ENCODE measurements at regions not wholly inside any gene's neighbourhood (a gene's known extent, or its start where the extent isn't known, plus 50 kb on each side); places are given as distances from the start of the nearest gene placed in this dataset.

DNA sequence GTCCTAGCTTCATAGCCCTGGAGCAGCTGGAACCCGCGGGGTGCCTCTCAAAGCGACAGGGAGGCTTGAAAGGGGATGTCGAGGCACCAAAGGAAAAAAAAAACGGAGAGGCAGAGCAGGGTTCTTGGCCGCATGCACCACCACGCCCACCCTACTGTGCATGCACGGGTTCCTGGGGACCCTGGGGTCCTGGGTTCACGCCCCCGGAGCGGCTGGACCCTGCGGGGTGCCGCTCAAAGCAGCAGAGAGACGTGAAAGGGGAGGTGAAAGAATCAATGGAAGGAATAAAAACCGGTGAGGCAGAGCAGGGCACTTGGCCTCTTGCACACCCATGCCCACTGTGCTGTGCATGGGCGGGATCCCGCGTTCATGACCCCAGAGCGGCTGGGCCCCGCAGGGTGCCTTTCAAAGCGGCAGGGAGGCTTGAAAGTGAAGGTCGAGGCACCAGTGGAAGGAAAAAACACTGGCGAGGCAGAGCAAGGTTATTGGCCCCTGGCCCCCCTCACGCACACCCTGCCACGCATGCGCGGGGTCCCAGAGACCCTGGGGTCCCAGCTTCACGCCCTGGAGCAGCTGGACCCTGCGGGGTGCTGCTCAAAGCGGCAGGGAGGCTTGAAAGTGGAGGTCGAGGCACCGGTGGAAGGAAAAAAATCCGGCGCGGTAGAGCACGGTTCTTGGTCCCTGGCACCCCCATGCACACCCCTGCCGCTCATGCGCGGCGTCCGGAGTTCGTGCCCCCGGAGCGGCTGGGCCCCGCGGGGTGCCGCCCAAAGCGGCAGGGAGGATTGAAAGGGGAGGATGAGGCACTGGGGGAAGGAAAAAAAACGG lies 318.5 kb downstream of the ALG10 start:
- FAIRE-seq (no peak), DNase-seq (ENCODE audit: insufficient read length, low spot score) (no peak)

DNA sequence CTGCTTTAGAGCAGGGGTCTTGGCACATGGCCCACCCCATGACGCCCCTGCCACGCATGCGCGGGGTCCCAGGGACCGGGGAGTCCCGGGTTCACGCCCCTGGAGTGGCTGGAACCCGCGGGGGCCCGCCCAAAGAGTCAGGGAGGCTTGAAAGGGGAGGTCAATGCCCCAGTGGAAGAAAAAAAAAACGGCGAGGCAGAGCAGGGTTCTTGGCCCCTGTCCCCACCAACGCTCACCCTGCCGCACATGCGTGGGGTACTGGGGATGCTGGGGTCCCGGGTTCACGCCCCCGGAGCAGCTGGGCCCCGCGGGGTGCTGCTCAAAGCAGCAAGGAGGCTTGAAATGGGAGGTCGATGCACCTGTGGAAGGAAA lies 319.1 kb downstream of the ALG10 start:
- DNase-seq (ENCODE audit: insufficient read length, low spot score) (no peak), FAIRE-seq (no peak)

DNA sequence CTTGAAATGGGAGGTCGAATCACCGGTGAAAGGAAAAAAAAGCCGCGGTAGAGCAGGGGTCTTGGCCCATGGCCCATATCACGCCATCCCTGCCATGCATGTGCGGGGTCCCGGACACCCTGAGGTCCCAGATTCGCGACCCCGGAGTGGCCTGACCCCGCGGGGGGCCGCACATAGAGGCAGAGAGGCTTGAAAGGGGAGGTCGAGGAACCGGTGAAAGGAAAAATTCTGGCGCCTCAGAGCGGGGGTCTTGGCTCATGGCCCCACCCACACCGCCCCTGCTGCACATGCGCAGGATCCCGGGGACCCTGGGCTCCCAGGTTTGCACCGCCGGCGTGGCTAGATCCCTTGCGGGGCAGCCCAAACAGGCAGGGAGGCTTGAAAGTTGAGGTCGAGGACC lies 319.8 kb downstream of the ALG10 start:
- no peak for FAIRE-seq
- DNase-seq (ENCODE audit: insufficient read length, low spot score): no peak

DNA sequence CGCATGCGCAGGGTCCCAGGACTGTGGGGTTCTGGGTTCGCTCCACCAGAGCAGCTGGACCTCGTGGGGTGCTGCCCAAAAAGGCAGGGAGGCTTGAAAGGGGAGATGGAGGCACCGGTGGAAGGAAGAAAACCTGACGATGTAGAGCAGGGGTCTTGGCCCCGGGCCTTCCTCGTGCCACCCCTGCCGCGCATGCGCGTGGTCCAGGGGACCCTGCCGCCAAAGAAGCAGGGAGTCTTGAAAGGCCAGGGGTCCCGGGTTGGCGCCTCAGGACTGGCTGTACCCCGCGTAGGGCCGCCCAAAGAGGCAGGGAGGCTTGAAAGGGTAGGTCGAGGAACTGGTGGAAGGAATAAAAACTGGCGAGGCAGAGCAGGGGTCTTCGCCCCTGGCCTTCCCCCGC lies 321.0 kb downstream of the ALG10 start:
- DNase-seq (ENCODE audit: insufficient read length, low spot score): no peak
- no peak for FAIRE-seq

DNA sequence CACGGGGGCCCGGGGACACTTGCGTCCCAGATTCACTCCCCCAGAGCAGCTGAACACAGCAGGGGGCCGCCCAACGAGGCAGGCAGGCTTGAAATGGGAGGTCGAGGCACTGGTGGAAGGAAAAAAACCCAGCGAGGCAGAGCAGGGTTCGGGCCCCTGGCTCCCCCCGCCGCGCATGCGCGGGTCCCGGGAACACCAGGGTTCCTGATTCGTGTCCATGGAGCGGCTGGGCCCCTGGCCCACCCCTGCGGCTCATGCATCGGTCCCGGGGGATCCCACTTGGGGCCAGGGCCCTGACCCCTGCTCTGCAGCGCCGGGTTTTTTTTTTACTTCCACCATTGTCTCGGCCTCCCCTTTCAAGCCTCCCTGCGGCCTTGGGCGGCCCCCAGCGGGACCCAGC lies 321.5 kb downstream of the ALG10 start:
- DNase-seq (ENCODE audit: insufficient read length, low spot score) (no peak), FAIRE-seq (no peak)

DNA sequence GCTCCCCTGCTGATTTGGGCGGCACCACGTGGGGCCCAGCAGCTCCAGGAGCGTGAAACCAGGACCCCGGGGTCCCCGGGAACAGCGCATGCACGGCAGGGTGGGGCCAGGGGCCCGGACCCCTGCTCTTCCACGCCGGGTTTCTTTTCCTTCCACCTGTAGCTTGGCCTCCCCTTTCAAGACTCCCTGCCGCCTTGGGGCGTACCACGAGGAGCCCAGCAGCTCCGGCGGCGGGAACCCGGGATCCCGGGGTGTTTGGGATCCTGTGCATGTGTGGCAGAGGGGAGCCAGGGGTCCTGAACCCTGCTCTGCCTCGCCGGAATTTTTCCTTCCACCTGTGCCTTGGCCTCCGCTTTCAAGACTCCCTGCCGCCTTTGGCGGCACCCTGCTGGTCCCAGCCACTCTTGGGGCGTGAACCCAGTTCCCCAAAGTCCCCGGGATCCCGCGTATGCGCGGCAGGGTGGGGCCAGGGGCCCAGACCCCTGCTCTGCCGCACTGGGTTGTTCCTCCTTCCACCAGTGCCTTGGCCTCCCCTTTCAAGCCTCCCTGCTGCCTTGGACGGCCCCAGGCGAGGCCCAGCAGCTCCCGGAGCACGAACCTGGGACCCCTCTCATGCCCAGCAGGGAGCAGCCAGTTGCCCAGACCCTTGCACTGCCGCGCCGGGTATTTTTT lies 322.7 kb downstream of the ALG10 start:
- no peak for FAIRE-seq
- DNase-seq (ENCODE audit: insufficient read length, low spot score): no peak

DNA sequence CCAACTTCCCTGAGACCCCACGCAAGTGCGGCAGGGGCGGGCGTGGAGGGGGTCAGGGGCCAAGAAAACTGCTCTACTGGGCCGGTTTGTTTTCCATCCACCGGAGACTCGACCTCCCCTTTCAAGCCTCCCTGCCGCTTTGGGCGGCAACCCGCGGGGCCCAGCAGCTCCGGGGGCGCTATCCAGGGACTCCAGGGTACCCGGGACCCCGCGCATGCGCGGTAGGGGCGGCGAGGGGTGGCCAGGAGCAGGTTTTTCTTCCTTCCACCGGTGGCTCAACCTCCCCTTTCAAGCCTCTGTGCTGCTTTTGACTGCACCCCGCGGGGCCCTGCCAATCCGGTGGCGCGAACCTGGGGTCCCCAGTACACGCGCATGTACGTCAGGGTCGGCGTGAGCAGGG lies 323.5 kb downstream of the ALG10 start:
- no peak for DNase-seq (ENCODE audit: insufficient read length, low spot score)
- FAIRE-seq: no peak

DNA sequence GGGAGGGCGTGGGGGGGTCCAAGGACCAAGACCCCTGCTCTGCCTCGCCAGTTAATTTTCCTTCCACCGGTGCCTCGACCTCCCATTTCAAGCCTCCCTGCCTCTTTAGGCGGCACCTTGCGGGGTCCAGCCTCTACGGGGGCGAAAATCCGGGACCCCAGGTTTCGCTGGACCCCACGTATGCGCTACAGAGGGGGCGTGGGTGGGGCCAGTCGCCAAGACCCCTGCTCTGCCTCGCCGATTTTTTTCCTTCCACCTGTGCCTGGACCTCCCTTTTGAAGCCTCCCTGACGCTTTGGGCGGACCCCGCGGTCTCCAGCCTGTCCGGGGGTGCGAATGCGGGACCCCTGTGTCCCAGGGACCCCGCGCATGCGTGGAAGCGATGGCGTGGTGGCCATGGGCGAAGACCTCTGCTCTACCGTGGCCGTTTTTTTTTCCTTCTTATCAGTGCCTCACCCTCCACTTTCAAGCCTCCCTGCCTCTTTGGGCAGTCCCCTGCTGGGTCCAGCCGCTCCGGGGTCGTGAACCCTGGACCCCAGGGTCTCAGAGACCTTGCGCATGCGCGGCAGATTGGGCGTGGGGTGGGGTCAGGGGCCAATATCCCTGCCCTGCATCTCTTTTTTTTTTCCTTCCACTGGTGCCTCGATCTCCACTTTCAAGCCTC lies 324.2 kb downstream of the ALG10 start:
- FAIRE-seq (no peak), DNase-seq (ENCODE audit: insufficient read length, low spot score) (no peak)

DNA sequence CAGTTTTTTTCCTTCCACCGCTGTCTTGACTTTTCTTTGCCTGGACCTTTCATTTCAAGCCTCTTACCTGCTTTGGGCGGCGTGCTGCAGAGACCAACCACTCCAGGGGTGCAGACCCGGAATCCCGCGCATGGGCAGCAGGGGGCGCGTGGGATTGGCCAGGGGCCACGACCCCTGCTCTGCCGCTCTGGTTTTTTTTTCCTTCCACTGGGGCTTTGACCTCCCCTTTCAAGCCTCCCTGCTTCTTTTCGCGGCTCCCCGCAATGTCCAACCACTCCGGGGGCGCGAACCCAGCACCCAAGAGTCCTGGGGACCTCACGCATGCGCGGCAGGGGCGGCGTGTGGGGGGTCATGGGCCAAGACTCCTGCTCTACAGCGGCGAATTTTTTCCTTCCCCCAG lies 325.1 kb downstream of the ALG10 start:
- DNase-seq (ENCODE audit: insufficient read length, low spot score) (no peak), FAIRE-seq (no peak)

DNA sequence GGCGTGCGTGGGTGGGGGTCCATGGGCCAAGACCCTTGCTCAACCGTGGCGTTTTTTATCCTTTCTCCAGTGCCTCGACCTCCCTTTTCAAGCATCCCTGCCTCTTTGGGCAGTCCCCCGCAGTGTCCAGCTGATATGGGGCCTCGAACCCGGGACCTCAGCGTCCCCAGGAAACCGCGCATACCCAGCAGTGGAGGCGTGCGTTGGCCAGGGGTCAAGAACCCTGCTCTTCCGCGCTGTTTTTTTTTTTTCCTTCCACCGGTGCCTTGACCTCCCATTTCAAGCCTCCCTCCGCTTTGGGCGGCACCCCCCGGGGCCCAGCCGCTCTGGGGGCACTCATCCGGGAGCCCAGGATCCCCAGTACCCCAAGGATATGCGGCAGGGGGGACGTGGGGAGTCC lies 325.8 kb downstream of the ALG10 start:
- DNase-seq (ENCODE audit: insufficient read length, low spot score) (no peak), FAIRE-seq (no peak)

DNA sequence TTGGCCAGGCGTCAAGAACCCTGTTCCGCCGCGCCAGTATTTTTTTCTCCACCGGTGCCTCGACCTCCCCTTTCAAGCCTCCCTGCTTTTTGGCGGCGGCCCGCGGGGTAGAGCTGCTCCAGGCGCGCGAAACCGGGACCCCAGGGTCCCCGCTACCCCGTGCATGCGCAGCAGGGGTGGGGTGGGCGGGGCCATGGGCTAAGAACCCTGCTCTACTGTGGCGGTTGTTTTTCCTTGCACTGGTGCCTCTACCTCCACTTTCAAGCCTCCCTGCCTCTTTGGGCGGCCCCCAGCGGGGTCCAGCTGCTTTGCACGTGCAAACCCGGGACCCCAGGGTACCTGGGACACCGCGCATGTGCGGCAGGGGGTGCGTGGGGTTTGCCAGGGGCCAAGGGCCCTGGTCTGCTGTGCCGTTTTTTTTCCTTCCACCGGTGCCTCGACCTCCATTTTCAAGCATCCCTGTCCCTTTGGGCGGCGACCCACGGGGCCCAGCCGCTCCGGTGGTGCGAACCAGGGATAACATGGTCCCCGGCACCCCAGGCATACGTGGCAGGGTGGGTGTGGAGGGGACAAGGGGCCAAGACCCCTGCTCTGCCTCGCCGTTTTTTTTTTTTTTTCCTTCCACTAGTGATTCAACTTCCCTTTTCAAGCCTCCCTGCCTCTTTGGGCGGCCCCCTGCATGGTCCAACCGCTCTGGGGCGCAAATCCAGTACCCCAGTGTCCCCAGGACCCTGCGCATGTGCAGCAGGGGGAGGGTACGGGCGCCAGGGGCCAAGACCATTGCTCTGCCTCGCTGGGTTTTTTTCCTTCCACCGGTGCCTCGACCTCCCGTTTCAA lies 326.8 kb downstream of the ALG10 start:
- DNase-seq (ENCODE audit: insufficient read length, low spot score) (no peak), FAIRE-seq (no peak)

DNA sequence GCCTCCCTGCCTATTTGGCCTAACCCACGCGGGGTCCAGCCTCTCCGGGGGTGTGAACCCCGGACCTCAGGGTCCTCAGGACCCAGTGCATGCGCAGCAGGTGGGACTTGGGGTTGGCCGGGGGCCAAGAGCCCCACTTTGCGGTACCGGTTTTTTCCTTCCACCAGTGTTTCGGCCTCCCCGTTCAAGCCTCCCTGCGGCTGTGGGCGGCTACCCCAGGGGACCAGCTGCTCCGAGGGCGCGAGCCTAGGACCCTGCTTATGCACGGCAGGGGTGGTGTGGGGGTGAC lies 327.3 kb downstream of the ALG10 start:
- DNase-seq (ENCODE audit: insufficient read length, low spot score): no peak
- no peak for FAIRE-seq

DNA sequence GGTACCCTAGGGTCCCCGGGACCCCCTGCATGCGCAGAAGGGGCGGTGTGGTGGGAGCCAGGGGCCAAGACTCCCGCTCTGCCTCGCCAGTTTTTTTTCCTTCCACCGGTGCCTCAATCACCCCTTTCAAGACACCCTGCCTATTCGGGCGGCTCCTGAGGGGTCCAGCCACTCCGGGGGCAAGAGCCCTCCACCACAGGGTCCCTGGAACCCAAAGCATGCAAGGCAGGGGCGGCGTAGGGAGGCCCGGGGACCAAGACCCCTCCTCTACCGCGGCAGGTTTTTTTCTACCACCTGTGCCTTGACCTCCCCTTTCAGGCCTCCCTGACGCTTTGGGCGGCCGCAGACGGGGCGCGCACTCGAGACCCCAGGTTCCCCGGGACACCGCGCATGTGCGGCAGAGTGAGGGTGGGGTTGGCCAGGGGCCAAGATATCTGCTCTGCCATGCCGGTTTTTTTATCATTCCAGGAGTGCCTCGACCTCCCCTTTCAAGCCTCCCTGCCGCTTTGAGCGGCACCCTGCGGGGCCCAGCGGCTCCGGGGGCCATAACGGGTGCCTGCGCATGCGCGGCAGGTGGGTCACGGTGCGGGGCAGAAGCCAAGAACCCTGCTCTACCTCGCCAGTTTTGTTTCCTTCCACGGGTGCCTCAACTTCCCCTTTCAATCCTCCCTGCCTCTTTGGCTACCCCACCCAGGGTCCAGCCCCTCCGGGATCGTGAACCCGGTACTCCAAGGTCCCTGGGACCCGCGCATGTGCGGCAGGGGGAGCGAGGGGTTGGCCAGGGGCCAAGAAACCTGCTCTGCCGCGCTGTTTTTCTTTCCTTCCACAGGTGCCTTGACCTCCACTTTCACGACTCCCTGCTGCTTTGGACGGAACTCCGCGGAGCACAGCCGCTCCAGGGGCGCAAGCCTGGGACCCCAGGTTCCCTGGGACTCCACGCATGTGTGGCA lies 328.1 kb downstream of the ALG10 start:
- DNase-seq (ENCODE audit: insufficient read length, low spot score) (no peak), FAIRE-seq (no peak)

DNA sequence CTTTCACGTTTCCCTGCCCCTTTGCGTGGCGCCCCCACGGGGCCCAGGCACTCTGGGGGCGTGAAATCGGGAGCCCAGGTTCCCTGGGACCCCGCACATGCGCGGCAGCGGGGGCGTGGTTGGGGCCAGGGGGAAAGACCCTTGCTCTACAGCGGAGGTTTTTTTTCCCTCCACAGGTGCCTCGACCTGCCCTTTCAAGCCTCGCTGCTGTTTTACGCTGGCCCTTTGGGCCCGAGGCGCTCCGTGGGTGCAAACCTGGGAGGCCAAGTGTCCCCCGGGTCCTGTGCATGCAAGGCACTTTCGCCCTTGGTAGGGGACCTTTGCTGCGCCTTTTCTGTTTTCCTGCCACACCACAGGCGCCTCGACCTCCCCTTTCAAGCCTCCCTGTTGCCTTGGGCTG lies 329.8 kb downstream of the ALG10 start:
- no peak for DNase-seq (ENCODE audit: insufficient read length, low spot score)
- FAIRE-seq: no peak

DNA sequence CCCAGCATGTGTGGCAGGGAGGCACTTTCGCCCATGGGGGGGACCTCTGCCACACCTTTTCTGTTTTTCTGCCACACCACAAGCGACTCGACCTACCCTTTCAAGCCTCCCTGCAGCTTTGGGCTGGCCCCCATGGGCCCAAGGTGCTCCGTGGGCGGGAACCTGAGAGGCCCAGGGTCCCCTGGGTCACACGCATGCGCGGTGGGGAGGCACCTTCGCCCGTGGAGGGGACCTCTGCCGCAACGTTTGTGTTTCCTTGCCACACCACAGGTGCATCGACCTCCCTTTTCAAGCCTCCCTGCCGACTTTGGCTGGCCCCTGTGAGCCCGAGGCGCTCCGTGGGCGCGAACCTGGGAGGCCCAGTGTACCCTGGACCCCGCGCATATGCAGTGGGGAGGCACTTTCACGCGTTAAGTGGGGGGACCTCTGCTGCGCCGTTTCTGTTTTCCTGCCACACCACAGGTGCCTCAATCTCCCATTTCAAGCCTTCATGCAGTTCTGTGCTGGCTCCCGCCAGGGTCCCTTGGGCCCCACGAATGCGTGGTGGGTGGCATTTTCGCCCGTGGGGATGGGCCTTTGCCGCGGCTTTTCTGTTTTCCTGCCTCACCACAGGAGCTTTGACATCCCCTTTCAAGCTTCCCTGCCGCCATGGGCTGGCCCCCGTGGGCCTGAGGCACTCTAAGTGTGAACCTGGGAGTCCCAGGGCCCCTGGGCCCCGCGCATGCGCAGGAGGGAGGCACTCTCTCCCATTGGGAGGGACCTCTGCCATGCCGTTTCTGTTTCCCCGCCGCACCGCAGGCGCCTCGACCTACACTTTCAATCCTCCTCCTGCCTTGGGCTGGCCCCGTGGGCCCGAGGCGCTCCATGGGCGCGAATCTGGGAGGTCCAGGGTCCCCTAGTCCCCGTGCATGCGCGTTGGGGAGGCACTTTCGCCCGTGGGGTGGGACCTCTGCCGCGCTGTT lies 332.2 kb downstream of the ALG10 start:
- DNase-seq (ENCODE audit: insufficient read length, low spot score) (no peak), FAIRE-seq (no peak)

DNA sequence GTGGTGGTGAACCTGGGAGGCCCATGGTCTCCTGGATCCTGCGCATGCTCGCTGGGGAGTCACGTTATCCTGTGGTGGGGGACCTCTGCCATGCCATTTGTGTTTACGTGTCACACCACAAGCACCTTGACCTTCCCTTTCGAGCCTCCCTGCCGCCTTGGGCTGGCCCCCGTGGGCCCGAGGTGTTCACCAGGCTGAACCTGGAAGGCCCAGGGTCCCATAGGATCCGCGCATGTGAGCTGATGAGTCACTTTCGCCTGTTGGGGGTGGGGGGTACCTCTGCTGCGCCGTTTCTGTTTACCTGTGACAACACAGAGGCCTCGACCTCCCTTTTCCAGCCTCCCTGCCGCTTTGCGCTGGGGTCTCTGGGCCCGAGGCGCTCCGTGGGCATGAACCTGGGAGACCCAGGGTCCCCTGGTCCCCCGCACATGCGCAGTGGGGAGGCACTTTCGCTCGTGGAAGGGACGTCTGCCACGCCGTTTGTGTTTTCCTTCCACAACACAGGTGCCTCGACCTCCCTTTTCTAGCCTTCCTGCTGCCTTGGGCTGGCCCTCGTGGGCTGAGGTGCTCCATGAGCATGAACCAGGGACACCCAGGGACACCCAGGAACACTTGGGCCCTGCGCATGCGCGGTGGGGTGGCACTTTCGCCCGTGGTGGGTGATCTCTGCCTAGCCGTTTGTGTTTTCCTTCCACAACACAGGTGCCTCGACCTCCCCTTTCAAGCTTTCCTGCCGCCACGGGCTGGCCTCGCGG lies 334.1 kb downstream of the ALG10 start:
- DNase-seq (ENCODE audit: insufficient read length, low spot score): no peak
- FAIRE-seq: no peak

DNA sequence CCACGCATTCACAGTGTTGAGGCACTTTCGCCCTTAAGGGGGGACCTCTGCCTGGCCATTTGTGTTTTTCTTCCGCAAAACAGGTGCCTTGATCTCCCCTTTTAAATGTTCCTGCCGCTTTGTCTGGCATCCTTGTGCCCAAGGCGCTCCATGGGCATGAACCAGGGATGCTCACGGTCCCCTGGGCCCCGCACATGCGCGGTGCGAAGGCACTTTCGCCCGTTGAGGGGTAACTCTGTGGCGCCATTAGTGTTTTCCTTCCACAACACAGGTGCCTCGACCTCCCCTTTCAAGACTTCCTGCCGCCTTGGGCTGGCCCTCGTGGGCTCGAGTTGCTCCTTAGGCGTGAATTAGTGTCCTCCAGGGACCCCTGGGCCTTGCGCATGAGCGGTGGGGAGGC lies 335.5 kb downstream of the ALG10 start:
- DNase-seq (ENCODE audit: insufficient read length, low spot score): no peak
- FAIRE-seq: no peak

DNA sequence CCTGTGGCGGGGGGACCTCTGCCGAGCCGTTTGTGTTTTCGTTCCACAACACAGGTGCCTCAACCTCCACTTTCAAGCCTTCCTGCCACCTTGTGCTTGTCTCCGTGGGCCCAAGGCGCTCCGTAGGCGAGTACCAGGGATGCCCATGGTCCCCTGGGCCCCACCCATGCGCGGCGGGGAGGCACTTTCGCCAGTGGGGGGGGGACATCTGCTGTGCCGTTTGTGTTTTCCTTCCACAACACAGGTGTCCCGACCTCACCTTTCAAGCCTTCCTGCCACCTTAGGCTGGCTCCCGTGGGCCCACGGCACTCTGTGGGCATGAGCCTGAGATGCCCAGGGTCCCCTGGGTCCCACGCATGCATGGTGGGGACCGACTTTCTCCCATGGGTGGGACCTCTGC lies 335.9 kb downstream of the ALG10 start:
- DNase-seq (ENCODE audit: insufficient read length, low spot score) (no peak), FAIRE-seq (no peak)

Measured in GM19239 (cell line).